WERI-Rb-1 (cell line): ENCODE measurements at regions not wholly inside any gene's neighbourhood (a gene's known extent, or its start where the extent isn't known, plus 50 kb on each side); places are given as distances from the start of the nearest gene placed in this dataset.

Experiments
- DNase-seq: peaks from one replicate; pipeline ENCODE4 v3.0.0-alpha.2; 2020
- H3K27ac ChIP-seq: fragments of 250-450 bp; sonication (Bioruptor Pico); 2 replicates; pipeline ENCODE4 v1.5.1; 2020; ENCODE audit warnings: mild to moderate bottlenecking, moderate library complexity
- H3K27me3 ChIP-seq: fragments of 250-450 bp; sonication (Bioruptor Pico); 2 replicates; pipeline ENCODE4 v1.5.1; 2021; ENCODE audit warnings: mild to moderate bottlenecking, low read depth, moderate library complexity; ENCODE audit not compliant: insufficient read depth, severe bottlenecking
- H3K36me3 ChIP-seq: fragments of 250-450 bp; sonication (Bioruptor Pico); 2 replicates; pipeline ENCODE4 v1.5.1; 2020; ENCODE audit warnings: mild to moderate bottlenecking, moderate library complexity
- H3K4me3 ChIP-seq: 2 replicates; pipeline ENCODE4 v1.5.1; 2011; ENCODE audit warnings: low read depth, mild to moderate bottlenecking, control low read depth, low read length
- H3K9me3 ChIP-seq: fragments of 250-450 bp; sonication (Bioruptor Pico); 2 replicates; pipeline ENCODE4 v1.5.1; 2021; ENCODE audit warnings: mild to moderate bottlenecking, moderate library complexity; ENCODE audit not compliant: severe bottlenecking
- CTCF ChIP-seq: IDR thresholded peaks from 2 replicates; pipeline ENCODE4 v1.5.1; 2011; ENCODE audit warnings: low read depth, mild to moderate bottlenecking, control low read depth, inconsistent platforms, low read length

GRCh38 chr18:38487521-38487920, 921.9 kb upstream of the CELF4 start:
- H3K27me3 ChIP-seq, result no peaks in the 10 kb centered on the region
- DNase-seq, result no peak
- H3K9me3 ChIP-seq, result no peaks in the 10 kb centered on the region
- no peaks in the 10 kb centered on the region for H3K36me3 ChIP-seq
- no peak overlapping the region for H3K4me3 ChIP-seq
- no peak overlapping the region for H3K27ac ChIP-seq
- TF ChIP-seq CTCF, result no peak

- no peaks in the 10 kb centered on the region for H3K27me3 ChIP-seq
- no peak for DNase-seq
- no peaks in the 10 kb centered on the region for H3K9me3 ChIP-seq
- no peak for TF ChIP-seq CTCF
- H3K4me3 ChIP-seq, result no peak overlapping the region
- no peak overlapping the region for H3K27ac ChIP-seq
- no peaks in the 10 kb centered on the region for H3K36me3 ChIP-seq
Observed at GRCh38 chr18:38483326-38483725, 917.7 kb upstream of the CELF4 start.

- no peak for TF ChIP-seq CTCF
- H3K27me3 ChIP-seq, result no peaks in the 10 kb centered on the region
- H3K9me3 ChIP-seq, result no peaks in the 10 kb centered on the region
- no peak overlapping the region for H3K27ac ChIP-seq
- no peak overlapping the region for H3K4me3 ChIP-seq
- DNase-seq, result no peak
- no peaks in the 10 kb centered on the region for H3K36me3 ChIP-seq
Observed at GRCh38 chr18:38481576-38481975, 916.0 kb upstream of the CELF4 start.

DNA sequence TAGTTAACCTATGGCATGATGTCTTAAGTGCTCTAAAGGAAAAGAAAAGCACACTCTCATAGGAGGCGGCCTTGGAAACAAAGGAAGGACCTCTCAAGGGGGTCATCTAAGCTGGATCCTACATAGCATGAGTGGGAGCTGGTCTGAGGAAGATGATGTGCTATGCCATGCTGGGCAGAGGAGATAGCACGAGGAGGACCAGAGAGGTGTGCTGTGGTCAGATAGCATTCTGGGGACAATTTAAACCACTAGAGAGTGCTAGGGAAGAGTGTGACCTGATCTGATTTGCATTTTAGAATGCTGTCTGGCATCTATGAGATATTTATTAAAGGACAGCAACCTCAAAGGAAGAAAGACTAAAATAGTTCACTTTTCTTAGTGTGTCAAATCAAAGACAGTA, 910.1 kb upstream of the CELF4 start:
- DNase-seq, result no peak
- Histone ChIP-seq H3K9me3 (no peaks in the 10 kb centered on the region), H3K36me3 (no peaks in the 10 kb centered on the region), H3K27me3 (no peaks in the 10 kb centered on the region), H3K4me3 (no peak overlapping the region), H3K27ac (no peak overlapping the region)
- TF ChIP-seq CTCF, result no peak

DNA sequence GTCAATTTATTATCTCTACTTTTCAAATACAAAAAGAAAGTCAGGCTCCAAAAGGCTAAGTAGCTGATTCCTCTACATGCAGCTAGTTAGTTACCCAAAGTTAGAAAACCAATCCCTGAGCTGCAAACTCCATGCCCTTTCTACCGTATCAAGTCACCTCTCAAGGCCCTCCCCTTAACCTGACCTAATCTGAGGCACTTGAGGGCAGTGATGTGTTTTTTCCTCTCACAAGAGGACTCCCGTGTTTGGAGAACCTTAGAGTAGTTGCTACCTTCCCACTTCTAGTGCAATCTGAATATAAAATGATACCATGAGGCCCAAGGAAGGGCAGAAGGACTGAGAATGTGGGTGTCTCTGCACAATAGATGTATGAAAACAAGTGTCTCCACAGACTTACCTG, 907.9 kb upstream of the CELF4 start:
- Histone ChIP-seq H3K27me3 (no peaks in the 10 kb centered on the region), H3K27ac (no peak overlapping the region), H3K4me3 (no peak overlapping the region), H3K36me3 (no peaks in the 10 kb centered on the region), H3K9me3 (no peaks in the 10 kb centered on the region)
- no peak for TF ChIP-seq CTCF
- no peak for DNase-seq

GRCh38 chr18:38470421-38470820, 904.8 kb upstream of the CELF4 start:
- no peaks in the 10 kb centered on the region for H3K9me3 ChIP-seq
- H3K27me3 ChIP-seq, result no peaks in the 10 kb centered on the region

More at GRCh38 chr18:38470421-38470820, 904.8 kb upstream of the CELF4 start:
- DNase-seq, result no peak
- no peak overlapping the region for H3K27ac ChIP-seq
- H3K4me3 ChIP-seq, result no peak overlapping the region
- no peak for TF ChIP-seq CTCF
- no peaks in the 10 kb centered on the region for H3K36me3 ChIP-seq
